ENCODE measurements at regions not wholly inside any gene's neighbourhood (a gene's known extent, or its start where the extent isn't known, plus 50 kb on each side); places are given as distances from the start of the nearest gene placed in this dataset.

DNA sequence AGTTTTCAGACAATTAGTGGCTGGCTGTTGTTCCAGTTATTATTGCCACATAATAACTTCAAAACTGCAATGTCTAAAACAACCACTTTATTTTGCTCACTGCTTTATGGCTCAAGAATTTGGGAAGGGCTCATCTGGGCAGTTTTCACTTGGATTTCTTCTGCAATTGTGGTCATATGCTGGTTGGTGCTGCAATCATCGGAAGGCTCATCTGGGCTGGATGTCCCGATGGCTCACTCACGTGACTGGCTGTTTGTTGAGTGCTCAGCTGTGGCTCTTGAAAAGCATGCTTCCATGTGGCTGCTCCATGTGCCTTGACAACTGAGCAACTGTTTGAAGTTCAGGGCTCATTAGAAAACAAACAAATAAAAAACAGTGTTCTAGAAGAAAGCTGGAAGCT is 1032.5 kb downstream of the DTWD2 start:
- DNase-seq, result no peak

DNA sequence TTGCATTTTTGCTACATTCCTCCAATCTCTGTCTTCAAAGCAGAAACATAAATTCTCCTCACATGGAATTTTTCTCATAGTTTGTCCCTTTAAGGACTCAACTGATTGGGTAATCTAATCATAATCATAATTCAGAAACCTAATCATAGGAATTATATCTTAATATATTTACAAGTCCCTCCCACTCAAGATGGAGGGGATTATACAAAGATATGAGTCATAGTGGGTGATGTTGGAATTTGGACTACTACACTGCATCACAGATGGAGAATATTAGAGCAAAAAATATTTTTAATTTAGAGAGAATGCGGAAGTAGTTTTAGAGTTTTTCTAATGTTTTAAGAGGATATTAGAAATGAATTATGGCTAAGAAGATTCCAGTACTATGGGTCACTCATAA is 1034.0 kb downstream of the DTWD2 start:
- DNase-seq, result no peak

- DNase-seq, result no peak
Measured at GRCh38 chr5:117953272-117953671, 1035.1 kb downstream of the DTWD2 start.

GRCh38 chr5:117947836-117948235 is 1040.5 kb downstream of the DTWD2 start:
- no peak for DNase-seq

DNA sequence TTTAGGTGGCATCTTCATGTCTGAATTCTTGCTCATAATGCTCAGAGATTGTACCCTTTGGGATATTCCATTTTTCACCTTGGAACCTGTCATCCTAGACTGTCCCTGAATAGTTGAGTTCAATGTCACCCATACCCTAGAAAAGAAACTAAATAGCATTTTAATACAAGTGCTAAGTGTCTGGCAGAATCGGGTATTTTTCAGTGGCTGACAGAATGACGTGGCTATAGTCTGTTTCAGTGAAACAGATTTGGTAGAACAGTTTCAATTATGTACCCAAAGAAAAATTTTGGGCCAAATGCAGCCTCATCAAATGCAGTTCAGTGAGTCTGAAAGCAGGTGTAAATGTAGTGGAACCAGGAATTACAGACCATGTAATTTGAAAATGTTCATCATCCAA is 1041.2 kb downstream of the DTWD2 start:
- no peak for DNase-seq

DNA sequence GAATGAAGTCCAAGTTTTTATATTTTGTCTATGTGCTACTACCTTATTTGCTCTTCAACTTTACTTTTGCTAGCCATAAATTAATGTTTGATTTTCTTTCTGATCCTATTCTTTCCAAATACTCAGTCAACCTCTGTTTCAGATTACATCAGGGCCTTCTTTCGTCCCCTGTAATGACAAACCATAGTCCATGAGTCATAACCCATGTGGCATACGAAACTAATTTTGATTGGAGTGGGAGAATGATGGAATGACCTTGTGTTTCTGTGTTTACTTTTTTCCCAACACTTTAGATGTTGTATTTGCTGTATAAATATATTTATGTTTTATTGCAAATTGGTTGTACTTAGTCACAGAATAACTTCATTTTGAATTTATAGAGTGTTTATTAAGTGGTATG is 1043.1 kb downstream of the DTWD2 start:
- no peak for DNase-seq

GRCh38 chr5:117943541-117943940 is 1044.8 kb downstream of the DTWD2 start:
- no peak for DNase-seq

GRCh38 chr5:117942861-117943519 is 1045.4 kb downstream of the DTWD2 start:
- DNase-seq, result no peak

- no peak for DNase-seq
Measured at GRCh38 chr5:117893211-117893610, 1095.1 kb downstream of the DTWD2 start.

DNA sequence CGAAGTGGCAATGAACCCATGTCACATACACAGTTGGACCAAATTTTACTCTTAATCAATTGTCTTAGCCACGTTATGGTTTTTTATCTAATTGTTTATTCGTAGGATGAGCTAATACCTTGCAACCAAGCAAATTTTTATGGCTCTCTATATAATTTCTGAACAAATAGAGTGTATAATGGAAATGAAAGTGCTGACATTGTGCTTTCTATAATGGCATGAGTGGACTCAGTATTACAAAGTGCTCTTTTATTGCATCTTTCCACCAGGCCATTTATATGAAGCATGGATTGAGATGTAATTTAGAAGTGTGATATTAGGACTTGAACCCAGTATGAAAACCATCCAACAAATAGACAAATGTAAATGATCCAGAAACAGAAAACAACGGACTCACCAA is 1096.0 kb downstream of the DTWD2 start:
- DNase-seq, result no peak

GRCh38 chr5:117889596-117889995 is 1098.8 kb downstream of the DTWD2 start:
- no peak for DNase-seq

DNA sequence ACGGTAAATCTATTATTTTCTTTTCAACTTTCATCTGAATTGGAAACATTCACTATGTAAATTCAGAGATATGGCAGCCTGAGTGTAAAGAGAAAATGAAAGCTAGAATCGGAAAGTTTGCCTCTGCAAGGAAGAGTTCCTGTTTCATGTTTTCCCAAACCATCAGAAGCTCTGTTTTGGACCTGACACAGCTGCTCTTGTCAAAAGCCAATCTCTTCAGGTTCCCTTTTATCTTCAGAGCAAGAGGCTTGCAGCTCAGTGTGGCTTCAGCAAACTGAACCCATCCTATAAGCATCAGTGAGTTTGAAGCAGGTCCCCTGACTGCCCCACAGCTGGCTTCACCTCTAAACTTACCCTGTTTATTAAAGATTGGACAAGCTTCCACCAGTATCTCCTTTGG is 1099.7 kb downstream of the DTWD2 start:
- DNase-seq, result peak in 3 of 58 donors; percentile 0 to 11 (median 2)

DNA sequence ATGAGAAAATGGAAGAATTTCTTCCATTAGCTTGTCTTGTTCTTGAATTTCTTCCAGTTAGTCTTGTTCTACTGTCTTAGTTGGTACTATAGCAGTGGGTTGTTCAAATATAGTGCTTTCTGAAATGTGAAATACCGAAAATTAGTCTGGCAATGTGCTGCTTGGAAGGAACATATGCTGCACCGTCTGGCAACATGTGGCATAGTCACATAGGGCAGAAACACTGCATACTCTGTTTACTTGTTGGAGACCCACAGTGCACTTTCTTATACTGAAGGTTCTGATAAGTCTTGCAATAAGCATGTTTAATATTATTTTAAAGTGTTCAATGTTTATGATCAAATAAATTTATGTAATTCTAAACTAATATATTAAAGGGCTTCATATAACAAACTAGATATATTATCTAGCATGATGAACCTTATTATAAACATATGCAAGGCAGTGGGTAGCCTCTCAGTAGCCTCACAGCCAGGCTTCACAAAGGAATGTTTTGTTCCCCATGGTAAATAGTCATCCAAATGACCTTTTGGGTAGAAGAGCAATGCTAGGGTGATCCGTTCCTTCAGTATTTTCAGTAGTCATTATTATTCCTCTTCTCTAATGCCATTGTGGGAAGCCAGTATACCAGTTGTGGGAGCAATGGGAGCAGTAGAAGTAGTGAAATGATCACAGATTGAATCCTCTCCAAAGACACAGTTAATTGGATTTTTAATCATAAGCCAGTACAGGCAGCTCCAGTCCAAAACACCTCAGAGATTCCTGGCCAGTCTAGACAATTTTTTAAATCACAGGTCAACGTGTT is 1106.7 kb downstream of the DTWD2 start:
- peak in 8 of 58 donors; percentile 0 to 29 (median 4) for DNase-seq

GRCh38 chr5:117880932-117881331 is 1107.4 kb downstream of the DTWD2 start:
- no peak for DNase-seq

DNA sequence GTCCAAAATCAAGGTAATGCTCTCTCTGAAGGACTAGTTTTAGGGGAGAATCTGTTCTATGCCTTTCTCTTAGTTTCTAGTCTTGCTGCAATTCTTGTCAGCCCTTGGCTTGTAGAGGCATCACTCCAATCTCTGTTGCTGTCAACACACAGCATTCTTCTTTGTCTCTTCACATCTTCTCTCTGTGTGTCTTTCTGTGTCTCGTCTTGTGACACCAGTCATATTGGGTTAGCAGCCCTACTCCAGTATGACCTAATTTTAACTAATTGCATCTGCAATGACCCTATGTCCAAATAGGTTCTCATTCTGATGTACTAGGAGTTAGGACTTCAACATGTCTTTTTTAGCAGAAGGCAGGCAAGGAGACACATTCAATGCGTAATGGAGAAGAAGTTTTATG is 1110.6 kb downstream of the DTWD2 start:
- DNase-seq, result no peak

- no peak for DNase-seq
Measured at GRCh38 chr5:117872798-117873368, 1115.5 kb downstream of the DTWD2 start.

GRCh38 chr5:117869596-117869995 is 1118.8 kb downstream of the DTWD2 start:
- DNase-seq, result no peak

DNA sequence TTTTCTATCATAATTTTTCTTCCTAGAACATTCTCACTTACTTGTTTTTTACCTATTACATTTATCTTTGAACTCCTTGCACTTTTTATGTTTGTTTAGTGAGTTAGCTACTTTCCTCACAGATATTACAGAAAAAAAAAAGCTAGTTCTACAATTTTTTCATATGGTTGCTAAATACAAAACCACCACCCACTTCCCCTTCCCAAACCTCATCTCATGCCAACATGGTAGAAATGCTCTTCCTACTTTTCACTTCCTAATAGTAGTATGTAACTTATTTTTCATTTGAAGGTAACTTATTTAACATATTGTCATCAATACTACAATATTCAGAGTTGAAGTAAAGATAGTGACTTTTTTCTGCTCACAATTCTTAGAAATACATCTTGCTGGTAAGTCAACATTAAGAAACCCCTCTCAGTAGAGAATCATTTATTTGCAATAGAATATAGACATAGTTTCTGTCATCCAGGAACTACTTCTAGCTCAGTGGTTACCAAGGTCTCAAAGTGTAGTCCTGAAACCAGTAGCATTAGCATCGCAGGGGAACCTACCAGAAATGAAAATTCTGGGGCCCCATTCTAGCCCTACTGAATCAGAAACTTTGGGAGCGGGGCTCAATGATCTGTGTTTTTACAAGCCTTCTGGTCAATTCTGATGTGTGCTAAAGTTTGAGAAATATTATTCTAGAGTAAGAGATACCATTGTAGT is 1124.6 kb downstream of the DTWD2 start:
- no peak for DNase-seq

- no peak for DNase-seq
Measured at GRCh38 chr5:117860550-117860949, 1127.8 kb downstream of the DTWD2 start.

- DNase-seq, result no peak
Measured at GRCh38 chr5:117859176-117859575, 1129.2 kb downstream of the DTWD2 start.

GRCh38 chr5:117856713-117857112 is 1131.6 kb downstream of the DTWD2 start:
- DNase-seq, result no peak

DNA sequence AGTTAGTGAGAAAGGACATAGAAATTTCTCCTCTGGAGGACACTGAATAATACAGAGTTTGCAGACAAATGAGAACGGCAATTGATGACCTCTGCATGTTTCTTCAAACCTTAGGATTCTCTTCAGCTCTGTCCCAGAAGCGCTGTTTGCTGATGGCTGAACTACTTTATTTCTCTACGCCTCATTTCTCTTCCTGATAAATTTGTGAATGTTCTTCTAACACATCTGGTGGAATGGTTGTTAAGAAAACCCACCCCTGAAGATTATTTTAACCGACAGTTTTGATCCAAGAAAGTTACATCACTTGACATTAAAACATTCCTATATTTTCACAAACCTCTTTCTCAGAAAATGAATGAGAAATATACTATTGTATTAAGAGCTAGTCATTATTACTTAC is 1150.6 kb downstream of the DTWD2 start:
- DNase-seq, result no peak
